Lower leg skin (tissue), 4 donors: ENCODE measurements at regions not wholly inside any gene's neighbourhood (a gene's known extent, or its start where the extent isn't known, plus 50 kb on each side); places are given as distances from the start of the nearest gene placed in this dataset.

Experiments used
- DNase-seq, 2 donors: peaks; one replicate each; pipeline ENCODE4 v3.0.0-alpha.2; 2019; ENCODE audit warnings: low spot score in 2 of 2
- H3K4me3 ChIP-seq: fragments of 200-600 bp; sonication (generic); 2 replicates; pipeline ENCODE4 v1.5.1; 2017; ENCODE audit warnings: mild to moderate bottlenecking, low read depth; ENCODE audit not compliant: poor library complexity, severe bottlenecking
- CTCF ChIP-seq, 3 donors: fragments of 450-650 bp; IDR thresholded peaks; one replicate each; pipeline ENCODE4 v1.5.1; 2016; ENCODE audit warnings: antibody characterized with exemption in 3 of 3, mild to moderate bottlenecking in 3 of 3, moderate library complexity in 2 of 3
- POLR2A ChIP-seq, 2 donors: fragments of 450-650 bp; IDR thresholded peaks; one replicate each; pipeline ENCODE4 v1.6.1; 2016 to 2017; ENCODE audit warnings: antibody characterized with exemption in 2 of 2, mild to moderate bottlenecking in 1 of 2, moderate library complexity in 1 of 2
- WGBS, 2 donors: methylation state at CpG; one replicate each; pipeline ENCODE4 v1.1.5; 2018; 5-methylcytosine and 5-hydroxymethylcytosine counted together
- intact Hi-C: fragments of 100-400 bp; cut with DNase I; formaldehyde crosslinking; loops from one replicate; pipeline ENCODE4 v1.15.0; 2023; ENCODE audit warnings: low total_unique reads

GRCh38 chr6:122302067-122302466 lies 97.4 kb upstream of the HSF2 start:
- no peak for TF ChIP-seq POLR2A (IDR thresholded peaks at IDR 0.05)
- TF ChIP-seq CTCF (IDR thresholded peaks at IDR 0.05), result no peak

GRCh38 chr6:122307577-122307976 lies 91.9 kb upstream of the HSF2 start:
- 94 to 95% methylated on average over 3 of the region's 3 CpGs for WGBS, 2 donors
- intact Hi-C loops, result no loop called here
- no peak overlapping the region for H3K4me3 ChIP-seq
- no peak for DNase-seq
- TF ChIP-seq POLR2A (IDR thresholded peaks at IDR 0.05) (no peak), CTCF (IDR thresholded peaks at IDR 0.05) (no peak)

More at GRCh38 chr6:122302067-122302466, 97.4 kb upstream of the HSF2 start:
- no peak overlapping the region for H3K4me3 ChIP-seq
- intact Hi-C loops, result no loop called here
- WGBS, 2 donors, result 94 to 97% methylated on average over 2 of the region's 2 CpGs
- DNase-seq, result no peak

GRCh38 chr6:122308074-122308473 lies 91.4 kb upstream of the HSF2 start:
- WGBS, 2 donors, result 86 to 88% methylated on average over 4 of the region's 4 CpGs
- DNase-seq, result no peak
- no peak for TF ChIP-seq POLR2A (IDR thresholded peaks at IDR 0.05)
- no peak for TF ChIP-seq CTCF (IDR thresholded peaks at IDR 0.05)
- H3K4me3 ChIP-seq, result no peak overlapping the region
- intact Hi-C loops, result no loop called here

- DNase-seq, result no peak
- no peak overlapping the region for H3K4me3 ChIP-seq
- TF ChIP-seq CTCF (IDR thresholded peaks at IDR 0.05) (no peak), POLR2A (IDR thresholded peaks at IDR 0.05) (no peak)
- 73 to 85% methylated on average over 1 of the region's 1 CpG for WGBS, 2 donors
- intact Hi-C loops, result no loop called here
Measured at GRCh38 chr6:122315842-122316241, 83.6 kb upstream of the HSF2 start.

- H3K4me3 ChIP-seq, result no peak overlapping the region
- no peak for DNase-seq
- TF ChIP-seq POLR2A (IDR thresholded peaks at IDR 0.05) (no peak), CTCF (IDR thresholded peaks at IDR 0.05) (no peak)
- 1 to 2% methylated on average over 3 of the region's 3 CpGs for WGBS, 2 donors
- intact Hi-C loops, result no loop called here
Measured at GRCh38 chr6:122322824-122323223, 76.6 kb upstream of the HSF2 start.

GRCh38 chr6:122323361-122323760 lies 76.1 kb upstream of the HSF2 start:
- WGBS, 2 donors, result 60 to 72% methylated on average over 2 of the region's 2 CpGs
- no peak overlapping the region for H3K4me3 ChIP-seq
- DNase-seq, result no peak
- intact Hi-C loops, result no loop called here
- TF ChIP-seq CTCF (IDR thresholded peaks at IDR 0.05) (no peak), POLR2A (IDR thresholded peaks at IDR 0.05) (no peak)
